HepG2 (cell line): ENCODE measurements at regions not wholly inside any gene's neighbourhood (a gene's known extent, or its start where the extent isn't known, plus 50 kb on each side); places are given as distances from the start of the nearest gene placed in this dataset.

Experiments
- ATAC-seq: fragments of 200-7000 bp; cut with Tn5 transposase; 3 replicates; pipeline ENCODE4 v1.9.1; 2020; ENCODE audit warnings: mild to moderate bottlenecking, moderate library complexity
- BruUV-seq: library from RNA; stranded (reverse); fragments of 400-500 nt; replicated peaks from 2 replicates; lab custom pipeline; 2021; lab: Mats Ljungman, UMichigan
- CTCF ChIA-PET: fragments of 300-600 bp; formaldehyde crosslinking; extraction: SDS; loops from one replicate; lab custom pipeline; 2021; ENCODE audit warnings: low total read pairs, inconsistent platforms, low intra/inter-chr PET ratio; lab: Yijun Ruan, JAX
- POLR2A ChIA-PET: fragments of 350-600 bp; sonication (Branson Sonifier 250); formaldehyde crosslinking; loops from one replicate; lab custom pipeline; 2020; ENCODE audit warnings: antibody characterized with exemption, inconsistent platforms; lab: Yijun Ruan, JAX
- DNase-seq: peaks from one replicate; pipeline ENCODE4 v3.0.0-alpha.2; 2015; ENCODE audit warnings: low spot score
- FAIRE-seq: peaks from 3 replicates; lab custom pipeline; 2011; peaks lifted over from hg19 to GRCh38; lab: Jason Lieb, UNC
- H2AFZ ChIP-seq: one replicate; pipeline ENCODE4 v1.6.1; 2011; ENCODE audit warnings: low read length, inconsistent platforms
- H3K27ac ChIP-seq: fragments of 300-600 bp; 3 replicates; pipeline ENCODE4 v1.8.0; 2011; ENCODE audit warnings: mixed run types, mild to moderate bottlenecking, mixed read lengths, low read length, inconsistent platforms; ENCODE audit not compliant: insufficient read depth; ENCODE audit errors: extremely low read length
- H3K27me3 ChIP-seq, 2 experiments: fragments of 200-600 bp in 1 of 2; 2 replicates in 1 of 2; 3 replicates in 1 of 2; pipeline versions ENCODE4 v1.6.0 to v1.8.0; 2011; ENCODE audit warnings: low read length in 2 of 2, mild to moderate bottlenecking in 2 of 2, moderate library complexity in 2 of 2, inconsistent platforms in 1 of 2; ENCODE audit not compliant: insufficient read depth in 2 of 2, control insufficient read depth in 1 of 2
- H3K36me3 ChIP-seq, 2 experiments: fragments of 200-600 bp in 1 of 2; replicated peaks in 1 of 2; 2 replicates in 1 of 2; 3 replicates in 1 of 2; pipeline versions ENCODE4 v1.5.1 to v1.8.0; 2011; ENCODE audit warnings: low read length in 2 of 2, inconsistent platforms in 1 of 2; ENCODE audit not compliant: insufficient read depth in 2 of 2, control insufficient read depth in 1 of 2
- H3K4me1 ChIP-seq: 2 replicates; pipeline ENCODE4 v1.5.1; 2012; ENCODE audit warnings: low read length, inconsistent platforms; ENCODE audit not compliant: insufficient read depth
- H3K4me2 ChIP-seq: 2 replicates; pipeline ENCODE4 v1.6.0; 2011; ENCODE audit warnings: low read depth, low read length, inconsistent platforms
- H3K4me3 ChIP-seq, 3 experiments: fragments of 200-600 bp in 1 of 3; sonication (generic), shearing (Covaris generic) in 1 of 3; replicated peaks in 1 of 3; 2 replicates each; pipeline ENCODE4 v1.5.1; 2011 to 2016; ENCODE audit warnings: low read length in 3 of 3, inconsistent platforms in 2 of 3, low read depth in 2 of 3, mild to moderate bottlenecking in 2 of 3, control low read depth in 1 of 3, mixed read lengths in 1 of 3; ENCODE audit not compliant: insufficient read depth in 1 of 3
- H3K79me2 ChIP-seq: one replicate; pipeline ENCODE4 v1.6.1; 2011; ENCODE audit warnings: low read length, inconsistent platforms; ENCODE audit not compliant: insufficient read depth
- H3K9ac ChIP-seq: 2 replicates; pipeline ENCODE4 v1.6.0; 2011; ENCODE audit warnings: mild to moderate bottlenecking, low read depth, low read length, inconsistent platforms; ENCODE audit not compliant: insufficient read depth
- H3K9me3 ChIP-seq: 2 replicates; pipeline ENCODE4 v1.5.1; 2012; ENCODE audit warnings: mild to moderate bottlenecking, low read length
- H4K20me1 ChIP-seq: 2 replicates; pipeline ENCODE4 v1.6.0; 2011; ENCODE audit warnings: inconsistent platforms, mild to moderate bottlenecking, low read length, moderate library complexity; ENCODE audit not compliant: insufficient read depth
- XBP1 ChIP-seq: sonication (generic); formaldehyde crosslinking; IDR thresholded peaks from 2 replicates; pipeline ENCODE4 v1.5.0; 2020; ENCODE audit warnings: missing genetic modification reagents
- ZNF670 ChIP-seq: sonication (generic); formaldehyde crosslinking; IDR thresholded peaks from 2 replicates; pipeline ENCODE4 v1.8.0; 2022; ENCODE audit warnings: mild to moderate bottlenecking, missing genetic modification reagents, borderline replicate concordance
- WGBS: methylation state at CpG from one replicate; pipeline ENCODE4 v1.1.6; 2017; ENCODE audit warnings: low lambda C conversion rate; 5-methylcytosine and 5-hydroxymethylcytosine counted together
- in situ Hi-C: cut with HindIII; loops from 2 replicates; pipeline ENCODE4 v1.10.0; 2017; ENCODE audit warnings: low pct_unique_long_range_greater_than_20kb; ENCODE audit not compliant: extremely low pct_ligation_motif_present
- intact Hi-C: fragments of 100-400 bp; cut with micrococcal nuclease; formaldehyde crosslinking; loops from one replicate; pipeline ENCODE4 v1.10.0; 2022; ENCODE audit not compliant: unreplicated experiment
- TF ChIP-seq, protein P1 (sequence below): sonication (generic); formaldehyde crosslinking; IDR thresholded peaks from 2 replicates; pipeline ENCODE4 v1.4.0; 2020; ENCODE audit warnings: missing genetic modification reagents
- TF ChIP-seq, protein P2 (sequence below): IDR thresholded peaks from 2 replicates; pipeline ENCODE4 v1.6.1; 2018; ENCODE audit warnings: missing genetic modification reagents, mild to moderate bottlenecking, missing compliant biosample characterization

DNA sequence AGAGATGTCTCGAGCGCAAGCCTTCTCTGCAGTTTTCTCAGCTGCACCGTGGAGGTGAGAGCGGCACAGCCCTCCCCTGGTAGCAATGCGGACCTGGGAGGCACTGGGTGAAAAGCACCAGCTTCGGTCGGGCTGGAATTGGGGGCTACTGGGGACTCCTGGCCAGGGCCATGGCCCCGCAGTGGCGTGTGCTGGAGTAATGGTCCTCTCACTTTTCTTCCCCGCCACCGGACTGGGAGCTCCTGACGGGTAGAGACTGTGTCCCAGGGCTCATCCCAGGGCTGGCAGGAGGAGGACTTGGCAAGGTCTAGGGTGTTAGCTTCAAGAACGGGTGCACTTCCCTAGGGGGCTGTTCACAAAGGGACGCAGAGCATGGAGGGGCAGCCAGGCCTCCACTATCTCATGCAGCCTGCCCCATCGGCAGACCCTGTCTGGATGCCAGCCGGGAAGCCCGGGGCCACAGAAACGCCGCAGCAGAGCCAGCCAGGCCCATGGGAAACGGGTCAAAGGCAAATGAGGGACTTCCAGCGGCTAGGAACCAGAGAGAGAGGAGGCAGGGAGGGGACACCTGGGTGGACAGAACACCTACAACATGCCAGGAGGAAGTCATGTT lies 92.6 kb upstream of the MVB12B start:
- no peak for TF ChIP-seq XBP1 (CRISPR knock-in tag)
- no peak for TF ChIP-seq ZNF670 (CRISPR knock-in tag)
- TF ChIP-seq, protein P1, sequence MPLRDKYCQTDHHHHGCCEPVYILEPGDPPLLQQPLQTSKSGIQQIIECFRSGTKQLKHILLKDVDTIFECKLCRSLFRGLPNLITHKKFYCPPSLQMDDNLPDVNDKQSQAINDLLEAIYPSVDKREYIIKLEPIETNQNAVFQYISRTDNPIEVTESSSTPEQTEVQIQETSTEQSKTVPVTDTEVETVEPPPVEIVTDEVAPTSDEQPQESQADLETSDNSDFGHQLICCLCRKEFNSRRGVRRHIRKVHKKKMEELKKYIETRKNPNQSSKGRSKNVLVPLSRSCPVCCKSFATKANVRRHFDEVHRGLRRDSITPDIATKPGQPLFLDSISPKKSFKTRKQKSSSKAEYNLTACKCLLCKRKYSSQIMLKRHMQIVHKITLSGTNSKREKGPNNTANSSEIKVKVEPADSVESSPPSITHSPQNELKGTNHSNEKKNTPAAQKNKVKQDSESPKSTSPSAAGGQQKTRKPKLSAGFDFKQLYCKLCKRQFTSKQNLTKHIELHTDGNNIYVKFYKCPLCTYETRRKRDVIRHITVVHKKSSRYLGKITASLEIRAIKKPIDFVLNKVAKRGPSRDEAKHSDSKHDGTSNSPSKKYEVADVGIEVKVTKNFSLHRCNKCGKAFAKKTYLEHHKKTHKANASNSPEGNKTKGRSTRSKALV (CRISPR knock-in tag), result no peak
- TF ChIP-seq, protein P2, sequence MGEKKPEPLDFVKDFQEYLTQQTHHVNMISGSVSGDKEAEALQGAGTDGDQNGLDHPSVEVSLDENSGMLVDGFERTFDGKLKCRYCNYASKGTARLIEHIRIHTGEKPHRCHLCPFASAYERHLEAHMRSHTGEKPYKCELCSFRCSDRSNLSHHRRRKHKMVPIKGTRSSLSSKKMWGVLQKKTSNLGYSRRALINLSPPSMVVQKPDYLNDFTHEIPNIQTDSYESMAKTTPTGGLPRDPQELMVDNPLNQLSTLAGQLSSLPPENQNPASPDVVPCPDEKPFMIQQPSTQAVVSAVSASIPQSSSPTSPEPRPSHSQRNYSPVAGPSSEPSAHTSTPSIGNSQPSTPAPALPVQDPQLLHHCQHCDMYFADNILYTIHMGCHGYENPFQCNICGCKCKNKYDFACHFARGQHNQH (CRISPR knock-in tag), result no peak
- ATAC-seq (no peak; the same call in 2 of the 3 replicates), FAIRE-seq (no peak), DNase-seq (no peak)
- H3K36me3 ChIP-seq, result no peaks in the 10 kb centered on the region
- no peak overlapping the region for H3K4me2 ChIP-seq
- H3K79me2 ChIP-seq, result no peaks in the 10 kb centered on the region
- H3K9ac ChIP-seq, result no peak overlapping the region
- H2AFZ ChIP-seq, result no peak overlapping the region
- H3K4me1 ChIP-seq, result no peaks in the 10 kb centered on the region
- ChIA-PET CTCF (no interaction called here), POLR2A (no interaction called here)
- H3K27ac ChIP-seq, result no peak overlapping the region
- intact Hi-C loops (no loop called here), in situ Hi-C loops (no loop called here)
- H3K27me3 ChIP-seq, result peaks cover 6 to 57% of the 10 kb centered on the region in 2 experiments
- 36% methylated on average over 12 of the region's 21 CpGs for WGBS
- H3K4me3 ChIP-seq, result no peak overlapping the region
- BruUV-seq, result no TSS peak
- H3K9me3 ChIP-seq, result no peaks in the 10 kb centered on the region
- no peaks in the 10 kb centered on the region for H4K20me1 ChIP-seq
